ENCODE measurements at regions not wholly inside any gene's neighbourhood (a gene's known extent, or its start where the extent isn't known, plus 50 kb on each side); places are given as distances from the start of the nearest gene placed in this dataset.

DNA sequence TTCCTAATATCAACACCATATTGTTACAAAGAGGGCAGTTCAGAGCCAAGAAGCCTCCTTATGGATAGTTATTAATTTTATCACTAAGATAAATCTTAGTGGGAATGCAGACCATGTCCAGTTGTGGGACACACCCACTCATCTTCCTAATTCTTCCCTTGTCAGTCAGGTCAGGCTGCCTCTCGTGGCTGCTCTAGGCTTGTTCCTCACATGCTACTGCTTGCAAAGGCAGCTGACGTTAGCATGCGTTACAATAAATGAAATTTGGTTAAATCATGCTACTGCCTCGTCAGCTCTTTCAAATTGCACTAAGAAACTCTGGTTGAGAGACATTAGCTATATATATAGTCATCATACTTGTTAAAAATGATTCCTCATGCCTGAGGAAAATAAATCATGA lies 108.4 kb downstream of the CAND1 start:
- H3K27me3 ChIP-seq (ENCODE audit: control insufficient read depth, extremely low read depth, insufficient read depth, low read length): no peaks in the 10 kb centered on the region
- no peak overlapping the region for H2AFZ ChIP-seq (ENCODE audit: control insufficient read depth, low read length)
- no peak overlapping the region for H3K9ac ChIP-seq (ENCODE audit: control insufficient read depth, extremely low read depth, insufficient read depth, low read length)
- no peaks in the 10 kb centered on the region for H3K79me2 ChIP-seq (ENCODE audit: control insufficient read depth, insufficient read depth, low read length)
- no peak overlapping the region for H3K4me3 ChIP-seq (ENCODE audit: control insufficient read depth in 2 of 3, extremely low read depth in 1 of 3, insufficient read depth in 2 of 3, low read depth in 1 of 3, low read length in 3 of 3)
- H3K4me1 ChIP-seq (ENCODE audit: control insufficient read depth, extremely low read depth, insufficient read depth, low read length): peaks cover 21% of the 10 kb centered on the region
- H3K4me2 ChIP-seq (ENCODE audit: control insufficient read depth, extremely low read depth, insufficient read depth, low read depth, low read length): peak overlapping the region; percentile 71
- TF ChIP-seq, protein P1, sequence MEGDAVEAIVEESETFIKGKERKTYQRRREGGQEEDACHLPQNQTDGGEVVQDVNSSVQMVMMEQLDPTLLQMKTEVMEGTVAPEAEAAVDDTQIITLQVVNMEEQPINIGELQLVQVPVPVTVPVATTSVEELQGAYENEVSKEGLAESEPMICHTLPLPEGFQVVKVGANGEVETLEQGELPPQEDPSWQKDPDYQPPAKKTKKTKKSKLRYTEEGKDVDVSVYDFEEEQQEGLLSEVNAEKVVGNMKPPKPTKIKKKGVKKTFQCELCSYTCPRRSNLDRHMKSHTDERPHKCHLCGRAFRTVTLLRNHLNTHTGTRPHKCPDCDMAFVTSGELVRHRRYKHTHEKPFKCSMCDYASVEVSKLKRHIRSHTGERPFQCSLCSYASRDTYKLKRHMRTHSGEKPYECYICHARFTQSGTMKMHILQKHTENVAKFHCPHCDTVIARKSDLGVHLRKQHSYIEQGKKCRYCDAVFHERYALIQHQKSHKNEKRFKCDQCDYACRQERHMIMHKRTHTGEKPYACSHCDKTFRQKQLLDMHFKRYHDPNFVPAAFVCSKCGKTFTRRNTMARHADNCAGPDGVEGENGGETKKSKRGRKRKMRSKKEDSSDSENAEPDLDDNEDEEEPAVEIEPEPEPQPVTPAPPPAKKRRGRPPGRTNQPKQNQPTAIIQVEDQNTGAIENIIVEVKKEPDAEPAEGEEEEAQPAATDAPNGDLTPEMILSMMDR (optimal IDR thresholded peaks at IDR 0.05 in 1 of 3, IDR thresholded peaks at IDR 0.05 in 1 of 3, conservative IDR thresholded peaks at IDR 0.05 in 1 of 3; ENCODE audit: extremely low read depth in 1 of 3, insufficient read depth in 2 of 3, low read length in 3 of 3): peak in 2 of 3 experiments; percentile 7 to 13
- TF ChIP-seq EZH2 (IDR thresholded peaks at IDR 0.05; ENCODE audit: low read length): no peak
- H3K36me3 ChIP-seq (ENCODE audit: control insufficient read depth in 2 of 2, extremely low read depth in 1 of 2, insufficient read depth in 2 of 2, low read length in 2 of 2): no peaks in the 10 kb centered on the region
- H3K9me3 ChIP-seq (ENCODE audit: control insufficient read depth, low read depth, low read length): no peaks in the 10 kb centered on the region
- dilution Hi-C loops (cut with MboI; ENCODE audit: extremely low pct_ligation_motif_present, low sequenced_read_pairs): no loop called here
- H4K20me1 ChIP-seq (ENCODE audit: control insufficient read depth, extremely low read depth, insufficient read depth, low read length): no peaks in the 10 kb centered on the region
- H3K9me1 ChIP-seq (ENCODE audit: control insufficient read depth, extremely low read depth, insufficient read depth, low read length): no peaks in the 10 kb centered on the region
- peak overlapping the region; percentile 44 for H3K27ac ChIP-seq (ENCODE audit: control insufficient read depth, insufficient read depth, low read length)
- DNase-seq (ENCODE audit: low read depth, low spot score) (peak; percentile 83), FAIRE-seq (peak; percentile 97)

DNA sequence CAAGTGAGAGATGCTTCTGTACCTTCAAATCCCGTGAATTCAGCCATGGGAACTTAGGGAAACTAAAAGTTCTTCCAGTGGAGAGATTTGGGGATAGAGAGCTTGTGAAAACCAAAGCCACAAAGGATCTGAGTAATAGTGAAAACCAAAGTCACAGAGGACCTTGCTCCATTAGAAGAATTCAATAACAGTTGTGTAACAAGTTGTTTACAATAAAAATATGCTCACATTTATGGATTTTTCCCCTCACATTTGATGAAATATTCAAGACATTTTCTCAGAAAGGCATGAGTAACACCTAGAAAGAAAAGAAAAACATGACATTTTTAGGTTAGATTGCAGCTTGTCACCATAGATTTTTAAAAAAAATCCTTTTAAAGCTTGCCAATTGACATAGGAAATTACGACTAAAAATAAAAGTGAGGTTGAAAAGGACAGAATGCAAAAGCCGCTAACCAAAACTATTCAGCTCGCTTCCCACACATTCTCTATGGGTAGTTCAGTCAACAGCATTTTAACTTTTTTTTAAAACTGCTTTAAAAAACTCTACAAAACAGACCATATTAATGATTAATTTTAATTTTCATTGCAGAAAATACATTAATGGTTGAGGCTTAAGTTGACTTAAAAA lies 113.2 kb downstream of the CAND1 start:
- Histone ChIP-seq H3K36me3 (ENCODE audit: control insufficient read depth in 2 of 2, extremely low read depth in 1 of 2, insufficient read depth in 2 of 2, low read length in 2 of 2) (no peaks in the 10 kb centered on the region), H3K79me2 (ENCODE audit: control insufficient read depth, insufficient read depth, low read length) (no peaks in the 10 kb centered on the region), H3K4me2 (ENCODE audit: control insufficient read depth, extremely low read depth, insufficient read depth, low read depth, low read length) (no peak overlapping the region), H3K4me3 (ENCODE audit: control insufficient read depth in 2 of 3, extremely low read depth in 1 of 3, insufficient read depth in 2 of 3, low read depth in 1 of 3, low read length in 3 of 3) (no peak overlapping the region), H3K27ac (ENCODE audit: control insufficient read depth, insufficient read depth, low read length) (no peak overlapping the region), H3K9me1 (ENCODE audit: control insufficient read depth, extremely low read depth, insufficient read depth, low read length) (no peaks in the 10 kb centered on the region), H3K9ac (ENCODE audit: control insufficient read depth, extremely low read depth, insufficient read depth, low read length) (no peak overlapping the region), H2AFZ (ENCODE audit: control insufficient read depth, low read length) (no peak overlapping the region), H4K20me1 (ENCODE audit: control insufficient read depth, extremely low read depth, insufficient read depth, low read length) (no peaks in the 10 kb centered on the region), H3K4me1 (ENCODE audit: control insufficient read depth, extremely low read depth, insufficient read depth, low read length) (peaks cover 11% of the 10 kb centered on the region), H3K9me3 (ENCODE audit: control insufficient read depth, low read depth, low read length) (no peaks in the 10 kb centered on the region), H3K27me3 (ENCODE audit: control insufficient read depth, extremely low read depth, insufficient read depth, low read length) (no peaks in the 10 kb centered on the region)
- no peak for TF ChIP-seq EZH2 (IDR thresholded peaks at IDR 0.05; ENCODE audit: low read length)
- TF ChIP-seq, protein P1 (optimal IDR thresholded peaks at IDR 0.05 in 1 of 3, IDR thresholded peaks at IDR 0.05 in 1 of 3, conservative IDR thresholded peaks at IDR 0.05 in 1 of 3; ENCODE audit: extremely low read depth in 1 of 3, insufficient read depth in 2 of 3, low read length in 3 of 3): no peak
- DNase-seq (ENCODE audit: low read depth, low spot score): no peak
- no peak for FAIRE-seq
- dilution Hi-C loops (cut with MboI; ENCODE audit: extremely low pct_ligation_motif_present, low sequenced_read_pairs): no loop called here

All from keratinocyte (primary cell).